Thyroid gland (tissue), 4 donors: ENCODE measurements at regions not wholly inside any gene's neighbourhood (a gene's known extent, or its start where the extent isn't known, plus 50 kb on each side); places are given as distances from the start of the nearest gene placed in this dataset.

Experiments
- DNase-seq, 2 donors: peaks; one replicate each; pipeline ENCODE4 v3.0.0-alpha.2; 2019
- H3K27ac ChIP-seq, 3 donors: fragments of 200-600 bp; sonication (generic); 1 replicate in 2 of 3; 2 replicates in 1 of 3; pipeline ENCODE4 v1.5.1; 2016 to 2019; ENCODE audit warnings: mild to moderate bottlenecking in 1 of 3, moderate library complexity in 1 of 3
- H3K27me3 ChIP-seq: fragments of 200-600 bp; sonication (generic); one replicate; pipeline ENCODE4 v1.5.1; 2019
- H3K36me3 ChIP-seq, 2 donors: fragments of 200-600 bp; sonication (generic); one replicate each; pipeline ENCODE4 v1.5.1; 2016 to 2019
- H3K4me1 ChIP-seq, 2 donors: fragments of 200-600 bp; sonication (generic); one replicate each; pipeline ENCODE4 v1.5.1; 2017 to 2019
- H3K4me3 ChIP-seq, 3 donors: fragments of 200-600 bp; sonication (generic); replicated peaks in 1 of 3; 1 replicate in 2 of 3; 2 replicates in 1 of 3; pipeline ENCODE4 v1.5.1; 2016; ENCODE audit warnings: mild to moderate bottlenecking in 1 of 3
- H3K9me3 ChIP-seq: fragments of 200-600 bp; sonication (generic); one replicate; pipeline ENCODE4 v1.5.1; 2017
- CTCF ChIP-seq, 6 experiments: fragments of 200-600 bp in 3 of 6; fragments of 450-650 bp in 3 of 6; sonication (generic) in 3 of 6; IDR thresholded peaks; one replicate each; pipeline ENCODE4 v1.5.1; 2016 to 2019; ENCODE audit warnings: antibody characterized with exemption in 6 of 6, mild to moderate bottlenecking in 2 of 6, inconsistent platforms in 1 of 6, moderate library complexity in 1 of 6
- POLR2A ChIP-seq, 2 donors: fragments of 450-650 bp; IDR thresholded peaks; one replicate each; pipeline ENCODE4 v1.6.1; 2017; ENCODE audit warnings: antibody characterized with exemption in 2 of 2, mild to moderate bottlenecking in 2 of 2, moderate library complexity in 1 of 2
- WGBS, 2 donors: methylation state at CpG; one replicate each; pipeline ENCODE4 v1.1.5; 2017; 5-methylcytosine and 5-hydroxymethylcytosine counted together
- intact Hi-C: fragments of 100-400 bp; cut with DNase I; formaldehyde crosslinking; loops from one replicate; pipeline ENCODE4 v1.15.1; 2023

DNA sequence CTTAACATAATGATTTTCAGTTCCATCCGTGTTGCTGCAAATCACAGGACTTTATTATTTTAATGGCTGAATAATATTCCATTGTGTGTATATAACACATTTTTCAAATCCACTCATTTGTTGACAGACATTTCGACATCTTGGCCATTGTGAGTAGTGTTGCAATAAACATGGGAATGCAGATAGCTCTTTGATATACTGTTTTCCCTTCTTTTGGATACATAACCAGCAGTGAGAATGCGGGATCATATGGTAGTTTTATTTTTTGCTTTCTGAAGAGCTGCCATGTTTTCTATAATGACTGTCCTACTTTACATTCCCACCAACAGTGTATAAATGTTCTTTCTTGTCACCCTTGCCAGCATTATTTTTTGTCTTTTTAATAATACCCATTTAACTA is 420.3 kb upstream of the CHAC2 start:
- H3K27me3 ChIP-seq = no peaks in the 10 kb centered on the region
- no peak for DNase-seq
- no peak overlapping the region for H3K4me3 ChIP-seq
- H3K4me1 ChIP-seq = no peaks in the 10 kb centered on the region
- WGBS, 2 donors = 85 to 88% methylated on average over 3 of the region's 3 CpGs
- no peaks in the 10 kb centered on the region for H3K36me3 ChIP-seq
- no peaks in the 10 kb centered on the region for H3K9me3 ChIP-seq
- H3K27ac ChIP-seq = no peak overlapping the region
- intact Hi-C loops = no loop called here
- TF ChIP-seq POLR2A (IDR thresholded peaks at IDR 0.05) (no peak), CTCF (IDR thresholded peaks at IDR 0.05) (no peak)

- no peak overlapping the region for H3K27ac ChIP-seq
- intact Hi-C loops = no loop called here
- DNase-seq = no peak
- TF ChIP-seq CTCF (IDR thresholded peaks at IDR 0.05) (no peak), POLR2A (IDR thresholded peaks at IDR 0.05) (no peak)
- H3K27me3 ChIP-seq = no peaks in the 10 kb centered on the region
- H3K36me3 ChIP-seq = no peaks in the 10 kb centered on the region
- WGBS, 2 donors = 94 to 95% methylated on average over 4 of the region's 4 CpGs
- H3K4me1 ChIP-seq = no peaks in the 10 kb centered on the region
- H3K9me3 ChIP-seq = no peaks in the 10 kb centered on the region
- H3K4me3 ChIP-seq = no peak overlapping the region
These were observed 425.4 kb upstream of the CHAC2 start for GRCh38 chr2:53342248-53342647.

- WGBS, 2 donors = 25 to 28% methylated on average over 4 of the region's 4 CpGs
- TF ChIP-seq CTCF (IDR thresholded peaks at IDR 0.05) (no peak), POLR2A (IDR thresholded peaks at IDR 0.05) (no peak)
- no peaks in the 10 kb centered on the region for H3K4me1 ChIP-seq
- no peaks in the 10 kb centered on the region for H3K9me3 ChIP-seq
- no peak for DNase-seq
- H3K27ac ChIP-seq = no peak overlapping the region
- no peaks in the 10 kb centered on the region for H3K36me3 ChIP-seq
- no peak overlapping the region for H3K4me3 ChIP-seq
- H3K27me3 ChIP-seq = no peaks in the 10 kb centered on the region
- intact Hi-C loops = no loop called here
These were observed 433.0 kb upstream of the CHAC2 start for GRCh38 chr2:53334610-53335009.

DNA sequence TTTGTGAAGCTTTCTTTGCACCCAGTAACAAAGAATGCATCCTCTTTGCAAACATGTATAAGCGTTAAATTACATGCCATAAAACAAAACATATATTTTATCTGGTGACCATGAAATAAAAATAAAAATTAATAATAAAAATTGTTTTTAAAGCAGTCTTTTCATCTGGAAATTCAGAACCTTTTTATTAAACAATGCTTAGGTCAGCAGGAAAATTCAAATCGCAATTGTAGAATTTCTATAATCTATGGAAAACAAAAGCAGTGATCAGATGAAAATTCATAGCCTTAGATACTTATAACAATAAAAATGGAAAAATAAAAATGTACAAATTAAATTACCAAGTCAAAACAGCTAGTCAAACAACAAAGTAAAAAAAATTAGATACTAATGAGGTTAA is 435.9 kb upstream of the CHAC2 start:
- H3K9me3 ChIP-seq = no peaks in the 10 kb centered on the region
- H3K27ac ChIP-seq = no peak overlapping the region
- no peak for TF ChIP-seq POLR2A (IDR thresholded peaks at IDR 0.05)
- TF ChIP-seq CTCF (IDR thresholded peaks at IDR 0.05) = no peak
- H3K4me3 ChIP-seq = no peak overlapping the region
- no peaks in the 10 kb centered on the region for H3K4me1 ChIP-seq
- DNase-seq = no peak
- no peaks in the 10 kb centered on the region for H3K27me3 ChIP-seq
- intact Hi-C loops = no loop called here
- WGBS, 2 donors = 50 to 94% methylated on average over 2 of the region's 2 CpGs
- no peaks in the 10 kb centered on the region for H3K36me3 ChIP-seq

DNA sequence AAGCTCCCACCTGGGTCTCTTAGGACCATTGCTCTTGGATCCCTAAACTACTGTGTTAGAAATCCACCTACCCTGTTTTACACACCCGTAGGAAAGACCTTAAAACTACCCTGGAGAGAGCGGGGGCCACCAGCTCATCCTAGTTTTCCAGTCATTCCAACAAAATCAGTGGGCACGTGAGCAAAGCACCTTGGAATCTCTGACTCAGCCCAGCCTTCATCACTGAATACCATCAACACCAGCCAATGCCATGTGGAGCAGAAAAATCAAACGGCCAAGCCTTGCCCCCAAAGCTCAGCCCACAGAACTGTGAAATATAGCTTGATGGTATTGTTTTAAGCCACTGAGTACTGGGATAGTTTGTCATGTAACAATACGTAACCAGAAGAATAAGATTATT is 449.7 kb upstream of the CHAC2 start:
- Histone ChIP-seq H3K36me3 (no peaks in the 10 kb centered on the region), H3K27me3 (no peaks in the 10 kb centered on the region), H3K9me3 (no peaks in the 10 kb centered on the region), H3K4me1 (no peaks in the 10 kb centered on the region), H3K27ac (no peak overlapping the region), H3K4me3 (no peak overlapping the region)
- DNase-seq = no peak
- 80 to 83% methylated on average over 5 of the region's 5 CpGs for whole genome bisulfite sequencing, 2 donors
- intact Hi-C loops = no loop called here
- TF ChIP-seq CTCF (IDR thresholded peaks at IDR 0.05) (no peak), POLR2A (IDR thresholded peaks at IDR 0.05) (no peak)
